HUES6 (cell line): ENCODE measurements at regions not wholly inside any gene's neighbourhood (a gene's known extent, or its start where the extent isn't known, plus 50 kb on each side); places are given as distances from the start of the nearest gene placed in this dataset.

ENCODE experiments used
- H3K27ac ChIP-seq: 2 replicates; pipeline ENCODE4 v1.7.0; 2013; ENCODE audit warnings: low read depth, mild to moderate bottlenecking, low read length, inconsistent platforms
- H3K27me3 ChIP-seq: 2 replicates; pipeline ENCODE4 v1.6.1; 2013; ENCODE audit warnings: low read length; ENCODE audit not compliant: control insufficient read depth, insufficient read depth
- H3K36me3 ChIP-seq: 2 replicates; pipeline ENCODE4 v1.6.1; 2013; ENCODE audit warnings: low read length; ENCODE audit not compliant: control insufficient read depth, insufficient read depth
- H3K4me1 ChIP-seq: 2 replicates; pipeline ENCODE4 v1.6.1; 2013; ENCODE audit warnings: low read length; ENCODE audit not compliant: control insufficient read depth, insufficient read depth
- H3K4me3 ChIP-seq: 2 replicates; pipeline ENCODE4 v1.5.1; 2013; ENCODE audit warnings: low read depth, low read length
- H3K9ac ChIP-seq: one replicate; pipeline ENCODE4 v1.6.1; 2013; ENCODE audit warnings: mild to moderate bottlenecking, low read length
- H3K9me3 ChIP-seq: 2 replicates; pipeline ENCODE4 v1.6.1; 2013; ENCODE audit warnings: low read depth, low read length; ENCODE audit not compliant: control insufficient read depth, insufficient read depth

DNA sequence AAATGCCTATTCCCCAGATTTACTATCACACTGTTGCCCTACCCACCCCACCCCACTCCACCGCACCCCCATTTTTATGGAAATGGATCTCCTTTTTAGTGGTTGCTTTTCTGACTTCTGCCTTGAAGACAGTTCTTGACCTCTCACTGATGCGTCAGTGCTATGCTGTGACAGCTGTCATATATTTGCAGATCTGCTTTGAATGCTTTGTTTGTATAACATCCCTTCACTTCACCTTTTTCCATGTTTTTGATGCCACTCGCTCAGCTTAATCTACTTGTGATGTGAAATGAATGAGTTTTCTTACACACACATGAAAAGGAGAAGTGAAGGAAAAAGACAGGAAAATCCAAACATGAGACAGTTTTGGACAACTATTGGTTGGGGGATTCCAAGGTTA is 731.0 kb downstream of the SLITRK6 start:
- H3K27me3 ChIP-seq = no peaks in the 10 kb centered on the region
- H3K4me3 ChIP-seq = no peak overlapping the region
- H3K36me3 ChIP-seq = no peaks in the 10 kb centered on the region
- no peak overlapping the region for H3K27ac ChIP-seq
- no peaks in the 10 kb centered on the region for H3K9me3 ChIP-seq
- H3K9ac ChIP-seq = no peak overlapping the region
- H3K4me1 ChIP-seq = no peaks in the 10 kb centered on the region

DNA sequence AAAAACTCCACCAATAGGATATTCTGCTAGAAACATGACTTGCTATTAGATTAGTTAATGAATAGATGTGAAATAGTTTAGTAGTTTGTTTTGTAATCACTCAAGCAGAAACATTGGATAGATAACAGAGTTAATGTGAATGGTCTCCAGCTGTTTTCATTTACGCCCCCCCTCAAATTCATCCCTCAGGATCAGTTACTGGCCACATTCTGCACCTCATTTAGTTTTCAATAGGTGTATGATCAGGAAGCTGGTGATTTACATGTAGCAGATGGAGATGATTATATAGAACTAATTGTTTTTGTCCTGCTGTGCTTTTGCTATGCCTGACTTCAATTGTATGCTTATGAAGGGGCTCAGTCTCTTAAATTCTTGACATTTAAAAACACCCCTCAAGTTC is 759.0 kb downstream of the SLITRK6 start:
- H3K4me1 ChIP-seq = no peaks in the 10 kb centered on the region

DNA sequence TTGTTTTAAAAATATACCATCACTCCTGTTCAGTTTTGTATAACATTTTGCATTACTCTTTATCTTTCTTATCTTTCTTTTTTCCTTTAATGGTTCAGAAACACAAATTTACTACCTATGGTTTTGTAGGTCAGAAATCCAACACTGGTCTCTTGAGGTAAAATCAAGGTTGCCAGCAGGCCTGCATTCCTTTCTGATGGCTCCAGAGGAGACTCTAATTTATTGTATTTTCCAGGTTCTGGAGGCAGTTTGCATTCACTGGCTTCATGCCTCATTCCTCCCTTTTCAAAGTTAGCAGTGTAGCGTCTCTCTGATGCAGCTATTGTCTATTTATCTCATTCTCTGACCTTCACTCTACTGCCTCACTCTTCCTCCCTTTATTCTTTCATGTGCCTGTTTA is 767.4 kb downstream of the SLITRK6 start:
- Histone ChIP-seq H3K9ac (no peak overlapping the region), H3K27me3 (no peaks in the 10 kb centered on the region), H3K4me1 (no peaks in the 10 kb centered on the region), H3K27ac (no peak overlapping the region), H3K9me3 (peaks cover 17% of the 10 kb centered on the region), H3K4me3 (no peak overlapping the region), H3K36me3 (no peaks in the 10 kb centered on the region)

More for the DNA sequence above, 759.0 kb downstream of the SLITRK6 start:
- Histone ChIP-seq H3K9ac (no peak overlapping the region), H3K9me3 (no peaks in the 10 kb centered on the region), H3K36me3 (no peaks in the 10 kb centered on the region), H3K27me3 (no peaks in the 10 kb centered on the region), H3K4me3 (no peak overlapping the region), H3K27ac (no peak overlapping the region)

- Histone ChIP-seq H3K36me3 (no peaks in the 10 kb centered on the region), H3K27me3 (no peaks in the 10 kb centered on the region), H3K27ac (no peak overlapping the region), H3K9me3 (peaks cover 25% of the 10 kb centered on the region), H3K9ac (no peak overlapping the region), H3K4me3 (no peak overlapping the region), H3K4me1 (no peaks in the 10 kb centered on the region)
Measured at GRCh38 chr13:85028035-85028434, 771.2 kb downstream of the SLITRK6 start.

DNA sequence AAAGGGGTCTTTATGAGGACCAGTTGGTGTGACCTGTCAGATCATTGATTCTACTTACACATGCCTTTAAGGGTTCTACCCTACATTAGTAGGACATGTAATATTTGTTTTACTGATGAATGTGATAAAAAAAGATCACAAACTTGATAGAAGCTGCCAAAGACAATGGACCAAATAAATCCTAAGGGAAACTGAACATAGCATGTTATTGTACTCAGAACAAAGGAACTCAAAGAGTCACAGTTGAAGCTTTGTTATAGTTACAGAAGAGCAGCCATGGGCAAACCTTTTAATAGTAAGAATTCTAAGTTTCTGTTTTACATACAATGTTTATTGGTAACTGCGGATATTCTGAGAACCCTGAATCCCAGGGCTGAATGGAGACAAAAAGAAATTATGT is 780.1 kb downstream of the SLITRK6 start:
- Histone ChIP-seq H3K4me1 (no peaks in the 10 kb centered on the region), H3K27me3 (no peaks in the 10 kb centered on the region), H3K9me3 (peaks cover 2% of the 10 kb centered on the region), H3K27ac (no peak overlapping the region), H3K9ac (no peak overlapping the region), H3K36me3 (no peaks in the 10 kb centered on the region), H3K4me3 (no peak overlapping the region)

GRCh38 chr13:85013006-85013405 is 786.2 kb downstream of the SLITRK6 start:
- Histone ChIP-seq H3K9ac (no peak overlapping the region), H3K4me3 (no peak overlapping the region), H3K36me3 (no peaks in the 10 kb centered on the region), H3K9me3 (peaks cover 6% of the 10 kb centered on the region; the same call in 1 of the 2 replicates), H3K27ac (no peak overlapping the region), H3K4me1 (no peaks in the 10 kb centered on the region), H3K27me3 (no peaks in the 10 kb centered on the region)

DNA sequence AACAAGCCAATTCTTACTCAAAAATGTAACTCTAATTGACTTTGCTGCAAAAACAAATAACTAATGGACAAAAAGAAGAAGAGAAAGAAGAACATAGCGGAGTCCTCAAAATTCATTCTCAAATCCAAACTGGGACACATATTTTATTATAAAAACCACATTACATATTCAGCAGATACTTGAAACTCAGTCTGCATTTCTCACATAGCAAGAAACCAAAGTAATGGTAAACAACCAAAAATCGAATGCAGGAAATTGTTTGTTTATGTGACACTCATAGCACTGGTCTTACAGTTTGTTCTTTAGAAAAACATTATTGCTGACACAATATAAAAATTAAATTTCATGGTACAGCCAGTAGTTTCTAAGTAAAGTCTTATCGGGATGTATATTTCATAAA is 789.8 kb downstream of the SLITRK6 start:
- Histone ChIP-seq H3K4me3 (no peak overlapping the region), H3K36me3 (no peaks in the 10 kb centered on the region), H3K9ac (no peak overlapping the region), H3K9me3 (peaks cover 6% of the 10 kb centered on the region; the same call in 1 of the 2 replicates), H3K27me3 (no peaks in the 10 kb centered on the region), H3K4me1 (no peaks in the 10 kb centered on the region), H3K27ac (no peak overlapping the region)

GRCh38 chr13:84999252-84999651 is 800.0 kb downstream of the SLITRK6 start:
- no peaks in the 10 kb centered on the region for H3K9me3 ChIP-seq
- H3K27ac ChIP-seq = no peak overlapping the region
- H3K4me1 ChIP-seq = no peaks in the 10 kb centered on the region
- no peak overlapping the region for H3K9ac ChIP-seq
- H3K27me3 ChIP-seq = no peaks in the 10 kb centered on the region
- H3K4me3 ChIP-seq = no peak overlapping the region
- no peaks in the 10 kb centered on the region for H3K36me3 ChIP-seq

- Histone ChIP-seq H3K9me3 (no peaks in the 10 kb centered on the region), H3K9ac (no peak overlapping the region), H3K27me3 (no peaks in the 10 kb centered on the region), H3K36me3 (no peaks in the 10 kb centered on the region), H3K4me1 (no peaks in the 10 kb centered on the region), H3K4me3 (no peak overlapping the region), H3K27ac (no peak overlapping the region)
Measured at GRCh38 chr13:84998681-84999080, 800.5 kb downstream of the SLITRK6 start.

GRCh38 chr13:84997858-84998257 is 801.4 kb downstream of the SLITRK6 start:
- Histone ChIP-seq H3K27ac (no peak overlapping the region), H3K4me1 (no peaks in the 10 kb centered on the region), H3K27me3 (no peaks in the 10 kb centered on the region), H3K36me3 (no peaks in the 10 kb centered on the region), H3K9me3 (no peaks in the 10 kb centered on the region), H3K9ac (no peak overlapping the region), H3K4me3 (no peak overlapping the region)

GRCh38 chr13:84994582-84994981 is 804.6 kb downstream of the SLITRK6 start:
- Histone ChIP-seq H3K36me3 (no peaks in the 10 kb centered on the region), H3K9me3 (peaks cover 2% of the 10 kb centered on the region; the same call in 1 of the 2 replicates), H3K9ac (no peak overlapping the region), H3K4me3 (no peak overlapping the region), H3K27me3 (no peaks in the 10 kb centered on the region), H3K27ac (no peak overlapping the region), H3K4me1 (no peaks in the 10 kb centered on the region)

GRCh38 chr13:84985860-84986259 is 813.4 kb downstream of the SLITRK6 start:
- Histone ChIP-seq H3K27ac (no peak overlapping the region), H3K9ac (no peak overlapping the region), H3K4me3 (no peak overlapping the region), H3K27me3 (no peaks in the 10 kb centered on the region), H3K9me3 (peaks cover 2% of the 10 kb centered on the region; the same call in 1 of the 2 replicates), H3K36me3 (no peaks in the 10 kb centered on the region), H3K4me1 (no peaks in the 10 kb centered on the region)
